ENCODE measurements at regions not wholly inside any gene's neighbourhood (a gene's known extent, or its start where the extent isn't known, plus 50 kb on each side); places are given as distances from the start of the nearest gene placed in this dataset.

DNA sequence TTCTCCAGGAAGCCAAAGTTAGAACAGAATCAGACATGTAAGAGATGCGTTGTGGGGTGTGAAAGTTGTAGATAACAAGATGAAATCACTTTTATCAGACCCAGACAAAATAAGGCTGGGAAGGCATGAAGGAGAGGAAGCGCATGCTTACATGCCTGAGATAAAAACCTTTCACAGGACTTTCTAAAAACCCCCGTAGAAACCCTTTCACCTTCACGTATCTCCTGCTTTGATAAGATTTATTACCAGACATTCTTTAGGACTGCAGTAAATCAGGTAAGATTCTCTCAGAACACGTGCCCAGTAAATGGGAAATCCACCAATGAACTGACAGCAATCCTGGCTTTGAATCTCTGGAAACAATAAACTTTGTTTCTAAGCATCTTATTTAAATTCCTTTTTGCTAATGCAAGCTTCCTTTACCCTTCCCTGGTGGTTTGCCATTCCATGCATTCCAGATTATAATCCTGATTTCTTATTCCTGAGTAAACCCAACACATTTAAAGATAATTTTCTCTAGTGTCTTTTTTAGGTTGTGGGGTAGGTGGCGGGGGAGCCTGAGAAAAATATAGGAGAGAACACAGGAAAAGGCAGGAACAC lies 254.6 kb upstream of the LDB2 start:
- TF ChIP-seq, protein P1, sequence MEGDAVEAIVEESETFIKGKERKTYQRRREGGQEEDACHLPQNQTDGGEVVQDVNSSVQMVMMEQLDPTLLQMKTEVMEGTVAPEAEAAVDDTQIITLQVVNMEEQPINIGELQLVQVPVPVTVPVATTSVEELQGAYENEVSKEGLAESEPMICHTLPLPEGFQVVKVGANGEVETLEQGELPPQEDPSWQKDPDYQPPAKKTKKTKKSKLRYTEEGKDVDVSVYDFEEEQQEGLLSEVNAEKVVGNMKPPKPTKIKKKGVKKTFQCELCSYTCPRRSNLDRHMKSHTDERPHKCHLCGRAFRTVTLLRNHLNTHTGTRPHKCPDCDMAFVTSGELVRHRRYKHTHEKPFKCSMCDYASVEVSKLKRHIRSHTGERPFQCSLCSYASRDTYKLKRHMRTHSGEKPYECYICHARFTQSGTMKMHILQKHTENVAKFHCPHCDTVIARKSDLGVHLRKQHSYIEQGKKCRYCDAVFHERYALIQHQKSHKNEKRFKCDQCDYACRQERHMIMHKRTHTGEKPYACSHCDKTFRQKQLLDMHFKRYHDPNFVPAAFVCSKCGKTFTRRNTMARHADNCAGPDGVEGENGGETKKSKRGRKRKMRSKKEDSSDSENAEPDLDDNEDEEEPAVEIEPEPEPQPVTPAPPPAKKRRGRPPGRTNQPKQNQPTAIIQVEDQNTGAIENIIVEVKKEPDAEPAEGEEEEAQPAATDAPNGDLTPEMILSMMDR (IDR thresholded peaks at IDR 0.05), result no peak
- no peak for TF ChIP-seq POLR2A (IDR thresholded peaks at IDR 0.05)
